GM12875 (cell line): ENCODE measurements at regions not wholly inside any gene's neighbourhood (a gene's known extent, or its start where the extent isn't known, plus 50 kb on each side); places are given as distances from the start of the nearest gene placed in this dataset.

ENCODE experiments used
- H3K4me3 ChIP-seq: one replicate; pipeline ENCODE4 v1.5.1; 2011; ENCODE audit warnings: low read depth, low read length, control low read depth
- CTCF ChIP-seq: IDR thresholded peaks from 2 replicates; pipeline ENCODE4 v1.5.1; 2011; ENCODE audit warnings: low read depth, mild to moderate bottlenecking, control low read depth, inconsistent platforms, low read length, moderate library complexity, borderline replicate concordance; ENCODE audit not compliant: insufficient read depth

GRCh38 chr10:43734716-43735115 is 86.0 kb upstream of the ZNF32 start:
- no peak for TF ChIP-seq CTCF
- H3K4me3 ChIP-seq = no peak overlapping the region

- no peak for TF ChIP-seq CTCF
- H3K4me3 ChIP-seq = no peak overlapping the region
Observed at GRCh38 chr10:43731486-43731885, 82.8 kb upstream of the ZNF32 start.

GRCh38 chr10:43728425-43728824 is 79.7 kb upstream of the ZNF32 start:
- no peak for TF ChIP-seq CTCF
- no peak overlapping the region for H3K4me3 ChIP-seq

- no peak overlapping the region for H3K4me3 ChIP-seq
- no peak for TF ChIP-seq CTCF
Observed at GRCh38 chr10:43727935-43728334, 79.3 kb upstream of the ZNF32 start.

- H3K4me3 ChIP-seq = no peak overlapping the region
- no peak for TF ChIP-seq CTCF
Observed at GRCh38 chr10:43715334-43715733, 66.7 kb upstream of the ZNF32 start.

- no peak for TF ChIP-seq CTCF
- no peak overlapping the region for H3K4me3 ChIP-seq
Observed at GRCh38 chr10:43712821-43713584, 64.3 kb upstream of the ZNF32 start.

GRCh38 chr10:43710772-43711471 is 62.2 kb upstream of the ZNF32 start:
- no peak for TF ChIP-seq CTCF
- no peak overlapping the region for H3K4me3 ChIP-seq
